K562 (cell line): ENCODE measurements at regions not wholly inside any gene's neighbourhood (a gene's known extent, or its start where the extent isn't known, plus 50 kb on each side); places are given as distances from the start of the nearest gene placed in this dataset.

ENCODE experiments used
- BCLAF1 ChIP-seq, 2 experiments: fragments of 450-650 bp in 1 of 2; IDR thresholded peaks; 2 replicates each; pipeline ENCODE4 v1.6.1; 2011 to 2017; ENCODE audit warnings: low read depth in 2 of 2, antibody characterized with exemption in 1 of 2, borderline replicate concordance in 1 of 2, low read length in 1 of 2, mild to moderate bottlenecking in 1 of 2, mixed read lengths in 1 of 2; ENCODE audit not compliant: control insufficient read depth in 1 of 2
- KAT8 ChIP-seq: fragments of 450-650 bp; IDR thresholded peaks from 2 replicates; pipeline ENCODE4 v1.6.1; 2016; ENCODE audit warnings: low read depth, mild to moderate bottlenecking
- MAFK ChIP-seq: IDR thresholded peaks from 2 replicates; pipeline ENCODE4 v1.6.1; 2011; ENCODE audit warnings: low read length, improper control_type of control experiment
- MECOM ChIP-seq: fragments of 250-450 bp; sonication (Bioruptor Pico); IDR thresholded peaks from 2 replicates; pipeline ENCODE4 v1.8.0; 2022; ENCODE audit warnings: inconsistent platforms
- NR0B1 ChIP-seq: fragments of 450-650 bp; IDR thresholded peaks from one replicate; pipeline ENCODE4 v1.6.1; 2018; ENCODE audit warnings: mild to moderate bottlenecking, moderate library complexity; ENCODE audit not compliant: partially characterized antibody
- PRMT5 ChIP-seq: sonication (generic); formaldehyde crosslinking; IDR thresholded peaks from 2 replicates; pipeline ENCODE4 v1.5.0; 2020; ENCODE audit warnings: missing genetic modification reagents
- RERE ChIP-seq: sonication (generic); formaldehyde crosslinking; IDR thresholded peaks from 2 replicates; pipeline ENCODE4 v1.8.0; 2023; ENCODE audit warnings: missing genetic modification reagents, mild to moderate bottlenecking, borderline replicate concordance
- ZFP91 ChIP-seq: sonication (generic); formaldehyde crosslinking; IDR thresholded peaks from 2 replicates; pipeline ENCODE4 v1.8.0; 2022; ENCODE audit warnings: mild to moderate bottlenecking, missing genetic modification reagents
- ZNF133 ChIP-seq: fragments of 250-450 bp; sonication (Bioruptor Pico); IDR thresholded peaks from 2 replicates; pipeline ENCODE4 v1.4.0; 2020; ENCODE audit warnings: mild to moderate bottlenecking
- ZNF764 ChIP-seq: fragments of 250-450 bp; sonication (Bioruptor Pico); IDR thresholded peaks from 2 replicates; pipeline ENCODE4 v1.4.0; 2020; ENCODE audit warnings: low read depth, mild to moderate bottlenecking, moderate library complexity

DNA sequence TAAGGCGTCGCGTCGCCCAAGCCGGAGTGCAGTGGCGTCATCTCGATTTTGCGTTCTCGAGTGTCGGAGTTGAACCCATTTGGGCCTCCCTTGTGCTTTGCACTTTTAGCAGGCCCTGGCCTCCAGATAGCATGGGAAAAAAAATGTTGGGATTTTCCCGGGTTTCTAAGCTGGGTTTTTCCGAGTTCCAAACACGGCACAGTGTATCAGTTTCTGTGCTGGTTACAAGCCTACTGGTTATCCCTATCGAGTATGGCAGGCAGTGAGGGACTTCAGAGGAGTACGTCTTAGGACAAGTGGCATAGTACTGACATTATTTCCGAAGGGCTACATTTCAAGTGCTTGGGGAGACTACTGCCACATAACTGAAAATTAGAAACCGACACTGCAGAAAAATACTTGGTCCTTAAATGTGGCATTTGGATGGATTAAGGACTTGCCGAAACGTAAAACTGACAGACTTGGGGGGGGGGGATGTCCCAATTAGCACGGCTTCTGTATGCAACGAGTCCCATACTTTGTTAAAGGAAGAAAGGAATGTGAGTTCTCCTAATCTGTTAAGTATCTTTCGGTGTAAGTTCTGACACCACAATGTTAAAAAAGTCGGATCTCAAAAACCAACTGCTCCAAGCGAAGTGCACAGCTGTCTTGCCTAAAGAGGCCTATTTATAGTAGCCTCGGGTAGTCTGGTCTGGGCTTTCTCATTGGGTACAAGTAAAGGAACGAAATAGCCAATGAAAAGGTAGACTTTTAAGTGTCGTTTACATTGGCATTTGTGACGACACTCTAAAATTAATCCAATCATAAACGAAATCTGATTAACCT, 70.2 kb downstream of the HFE start (continued):
- no peak for TF ChIP-seq NR0B1
- TF ChIP-seq RERE (CRISPR knock-in tag), result peak; percentile 50; the same call in 1 of the 2 replicates
- TF ChIP-seq BCLAF1 (IDR thresholded peaks at IDR 0.05; ENCODE audit: borderline replicate concordance in 1 of 2, control insufficient read depth in 1 of 2, low read depth in 2 of 2, low read length in 1 of 2), result peak in 1 of 2 experiments; percentile 93; a peak in 2 of 4 replicates
- TF ChIP-seq PRMT5 (CRISPR knock-in tag), result no peak
- TF ChIP-seq ZFP91 (CRISPR knock-in tag), result peak; percentile 57
- TF ChIP-seq MECOM (CRISPR knock-in tag), result no peak
- TF ChIP-seq ZNF764, result peak; percentile 61; the same call in 1 of the 2 replicates
- no peak for TF ChIP-seq KAT8
- no peak for TF ChIP-seq ZNF133 (CRISPR knock-in tag)
- TF ChIP-seq MAFK, result no peak
